ENCODE measurements at regions not wholly inside any gene's neighbourhood (a gene's known extent, or its start where the extent isn't known, plus 50 kb on each side); places are given as distances from the start of the nearest gene placed in this dataset.
"Not testable (repeated sequence)": the region's sequence is repeated elsewhere in the genome, so short reads cannot be mapped to it uniquely, and the experiment has no call there.

- DNase-seq, result no peak
Observed at GRCh38 chrX:115912372-115912897, 258.1 kb upstream of the AGTR2 start.

GRCh38 chrX:115913575-115913974 is 257.0 kb upstream of the AGTR2 start:
- DNase-seq, result no peak

- DNase-seq, result not testable (repeated sequence)
Observed at GRCh38 chrX:115915625-115916024, 254.9 kb upstream of the AGTR2 start.

GRCh38 chrX:115929480-115929879 is 241.1 kb upstream of the AGTR2 start:
- no peak for DNase-seq

GRCh38 chrX:115936008-115936407 is 234.5 kb upstream of the AGTR2 start:
- DNase-seq, result no peak

- no peak for DNase-seq
Observed at GRCh38 chrX:115939070-115939469, 231.5 kb upstream of the AGTR2 start.

- DNase-seq, result no peak
Observed at GRCh38 chrX:115939636-115940160, 230.8 kb upstream of the AGTR2 start.

GRCh38 chrX:115940348-115940747 is 230.2 kb upstream of the AGTR2 start:
- DNase-seq, result no peak

GRCh38 chrX:115940888-115941332 is 229.6 kb upstream of the AGTR2 start:
- DNase-seq, result no peak

- no peak for DNase-seq
Observed at GRCh38 chrX:115941388-115941787, 229.2 kb upstream of the AGTR2 start.

- DNase-seq, result no peak
Observed at GRCh38 chrX:115946059-115946458, 224.5 kb upstream of the AGTR2 start.

GRCh38 chrX:115948018-115948923 is 222.3 kb upstream of the AGTR2 start:
- DNase-seq, result no peak

GRCh38 chrX:115949900-115950822 is 220.4 kb upstream of the AGTR2 start:
- no peak for DNase-seq

GRCh38 chrX:115952417-115953092 is 218.0 kb upstream of the AGTR2 start:
- no peak for DNase-seq

- DNase-seq, result no peak
Observed at GRCh38 chrX:115957862-115958490, 212.6 kb upstream of the AGTR2 start.

GRCh38 chrX:115958687-115959359 is 211.7 kb upstream of the AGTR2 start:
- DNase-seq, result no peak

GRCh38 chrX:115960440-115961084 is 210.0 kb upstream of the AGTR2 start:
- DNase-seq, result no peak

- no peak for DNase-seq
Observed at GRCh38 chrX:115966920-115967319, 203.6 kb upstream of the AGTR2 start.

- DNase-seq, result peak; percentile 55
Observed at GRCh38 chrX:115968436-115969252, 201.9 kb upstream of the AGTR2 start.

GRCh38 chrX:115970718-115971117 is 199.8 kb upstream of the AGTR2 start:
- no peak for DNase-seq

All from NCI-H2081 treated with DMSO at 0.1 percent for 48 hours (cell line).